Gastroesophageal sphincter (tissue), 4 donors: ENCODE measurements at regions not wholly inside any gene's neighbourhood (a gene's known extent, or its start where the extent isn't known, plus 50 kb on each side); places are given as distances from the start of the nearest gene placed in this dataset.

Source experiments
- ATAC-seq: fragments of 150-250 bp; one replicate; pipeline ENCODE4 v1.9.1; 2016; ENCODE audit warnings: mild to moderate bottlenecking, moderate library complexity
- H3K27ac ChIP-seq, 4 donors: fragments of 200-600 bp; sonication (generic) in 3 of 4; 1 replicate in 3 of 4; 2 replicates in 1 of 4; pipeline ENCODE4 v1.5.1; 2016 to 2019
- H3K27me3 ChIP-seq: fragments of 200-600 bp; sonication (generic); one replicate; pipeline ENCODE4 v1.5.1; 2019
- H3K36me3 ChIP-seq, 2 donors: fragments of 200-600 bp; sonication (generic); one replicate each; pipeline ENCODE4 v1.5.1; 2019; ENCODE audit warnings: control low read depth in 1 of 2
- H3K4me1 ChIP-seq, 3 donors: fragments of 200-600 bp; sonication (generic); 1 replicate in 2 of 3; 2 replicates in 1 of 3; pipeline ENCODE4 v1.5.1; 2016 to 2019; ENCODE audit warnings: control low read depth in 2 of 3
- H3K4me3 ChIP-seq, 2 donors: fragments of 200-600 bp; sonication (generic); one replicate each; pipeline ENCODE4 v1.5.1; 2019; ENCODE audit warnings: mild to moderate bottlenecking in 1 of 2, moderate library complexity in 1 of 2
- H3K9me3 ChIP-seq, 3 donors: fragments of 200-600 bp; sonication (generic); one replicate each; pipeline ENCODE4 v1.5.1; 2017 to 2019; ENCODE audit warnings: control low read depth in 2 of 3
- CTCF ChIP-seq, 4 experiments: fragments of 200-600 bp in 2 of 4; fragments of 450-650 bp in 2 of 4; sonication (generic) in 1 of 4; IDR thresholded peaks; one replicate each; pipeline ENCODE4 v1.5.1; 2017 to 2019; ENCODE audit warnings: antibody characterized with exemption in 4 of 4, mild to moderate bottlenecking in 2 of 4, moderate library complexity in 2 of 4
- EP300 ChIP-seq: sonication (generic); formaldehyde crosslinking; IDR thresholded peaks from one replicate; pipeline ENCODE4 v1.6.1; 2017; ENCODE audit warnings: antibody characterized with exemption, mild to moderate bottlenecking
- POLR2A ChIP-seq, 2 donors: fragments of 450-650 bp; IDR thresholded peaks; one replicate each; pipeline ENCODE4 v1.6.1; 2017; ENCODE audit warnings: antibody characterized with exemption in 2 of 2, mild to moderate bottlenecking in 2 of 2, moderate library complexity in 1 of 2
- POLR2AphosphoS5 ChIP-seq: sonication (generic); formaldehyde crosslinking; IDR thresholded peaks from one replicate; pipeline ENCODE4 v1.6.1; 2017; ENCODE audit warnings: antibody characterized with exemption
- WGBS, 2 donors: methylation state at CpG; one replicate each; pipeline ENCODE4 v1.1.5; 2018; ENCODE audit warnings: low coverage in 1 of 2; 5-methylcytosine and 5-hydroxymethylcytosine counted together

DNA sequence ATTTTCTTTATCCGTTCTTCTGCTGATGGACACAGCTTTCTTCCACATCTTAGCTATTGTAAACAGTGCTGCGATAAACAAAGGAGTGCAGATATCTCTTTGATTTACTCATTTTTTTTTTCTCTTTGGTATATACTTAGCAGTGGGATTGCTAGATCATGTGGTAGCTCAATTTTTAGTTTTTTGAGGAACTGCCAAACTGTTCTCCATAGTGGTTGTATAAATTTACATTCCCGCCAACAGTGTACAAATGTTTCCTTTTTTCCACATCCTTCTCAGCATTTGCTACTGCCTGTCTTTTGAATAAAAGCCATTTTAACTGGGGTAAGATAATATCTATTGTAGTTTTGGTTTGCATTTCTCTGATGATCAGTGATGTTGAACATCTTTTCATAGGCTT is 196.8 kb upstream of the ZNF717 start:
- Histone ChIP-seq H3K4me1 (no peaks in the 10 kb centered on the region), H3K4me3 (no peak overlapping the region), H3K27ac (no peak overlapping the region), H3K27me3 (no peaks in the 10 kb centered on the region), H3K9me3 (no peaks in the 10 kb centered on the region), H3K36me3 (no peaks in the 10 kb centered on the region)
- no peak for ATAC-seq
- TF ChIP-seq EP300 (no peak), POLR2AphosphoS5 (no peak), POLR2A (IDR thresholded peaks at IDR 0.05) (no peak), CTCF (IDR thresholded peaks at IDR 0.05) (no peak)
- 76 to 100% methylated on average over 3 of the region's 3 CpGs for WGBS, 2 donors

DNA sequence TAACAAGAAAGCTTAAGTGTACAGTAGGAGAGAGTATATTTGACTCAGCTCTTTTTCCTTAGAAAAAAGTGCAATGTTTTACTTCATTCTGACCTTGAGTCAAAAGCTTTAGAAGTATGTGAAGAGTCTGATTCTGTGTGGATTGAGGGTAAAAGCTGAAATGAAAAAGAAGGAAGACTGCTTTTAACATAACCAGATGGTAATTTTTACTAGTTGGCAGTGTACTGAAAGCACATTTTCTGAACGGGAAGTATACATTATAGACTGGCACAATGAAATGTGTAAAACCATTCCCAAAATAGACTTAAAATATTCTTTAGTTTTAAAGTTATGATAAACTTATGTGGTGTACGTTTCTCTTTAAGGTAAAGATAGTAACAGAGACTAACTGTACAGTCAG is 197.8 kb upstream of the ZNF717 start:
- no peak for ATAC-seq
- Histone ChIP-seq H3K27ac (no peak overlapping the region), H3K27me3 (no peaks in the 10 kb centered on the region), H3K9me3 (no peaks in the 10 kb centered on the region), H3K4me1 (no peaks in the 10 kb centered on the region), H3K4me3 (no peak overlapping the region), H3K36me3 (no peaks in the 10 kb centered on the region)
- TF ChIP-seq POLR2A (IDR thresholded peaks at IDR 0.05): no peak
- no peak for TF ChIP-seq CTCF (IDR thresholded peaks at IDR 0.05)
- TF ChIP-seq POLR2AphosphoS5: no peak
- TF ChIP-seq EP300: no peak
- 19 to 30% methylated on average over 2 of the region's 2 CpGs for WGBS, 2 donors

- no peak overlapping the region for H3K4me3 ChIP-seq
- H3K36me3 ChIP-seq: no peaks in the 10 kb centered on the region
- no peak overlapping the region for H3K27ac ChIP-seq
- H3K27me3 ChIP-seq: no peaks in the 10 kb centered on the region
- H3K9me3 ChIP-seq: no peaks in the 10 kb centered on the region
- no peaks in the 10 kb centered on the region for H3K4me1 ChIP-seq
- TF ChIP-seq EP300 (no peak), POLR2AphosphoS5 (no peak), CTCF (IDR thresholded peaks at IDR 0.05) (no peak), POLR2A (IDR thresholded peaks at IDR 0.05) (no peak)
- ATAC-seq: no peak
- 9 to 12% methylated on average over 3 of the region's 3 CpGs for WGBS, 2 donors
Observed at GRCh38 chr3:75983609-75984290, 198.4 kb upstream of the ZNF717 start.

GRCh38 chr3:75985432-75985831 is 200.1 kb upstream of the ZNF717 start:
- no peaks in the 10 kb centered on the region for H3K9me3 ChIP-seq
- H3K4me3 ChIP-seq: no peak overlapping the region
- no peak overlapping the region for H3K27ac ChIP-seq
- no peak for ATAC-seq
- no peaks in the 10 kb centered on the region for H3K4me1 ChIP-seq
- no peaks in the 10 kb centered on the region for H3K36me3 ChIP-seq
- WGBS, 2 donors: 0 to 28% methylated on average over 1 to 2 of the region's 2 CpGs
- TF ChIP-seq EP300 (no peak), POLR2A (IDR thresholded peaks at IDR 0.05) (no peak), POLR2AphosphoS5 (no peak), CTCF (IDR thresholded peaks at IDR 0.05) (no peak)
- H3K27me3 ChIP-seq: no peaks in the 10 kb centered on the region

GRCh38 chr3:76010252-76010651 is 224.9 kb upstream of the ZNF717 start:
- TF ChIP-seq EP300: no peak
- no peak for TF ChIP-seq POLR2A (IDR thresholded peaks at IDR 0.05)
- TF ChIP-seq POLR2AphosphoS5: no peak
- TF ChIP-seq CTCF (IDR thresholded peaks at IDR 0.05): no peak
- Histone ChIP-seq H3K9me3 (peaks cover 0 to 4% (median 0%) of the 10 kb centered on the region in 3 donors), H3K27me3 (peaks cover 6% of the 10 kb centered on the region), H3K36me3 (no peaks in the 10 kb centered on the region), H3K4me3 (no peak overlapping the region), H3K4me1 (no peaks in the 10 kb centered on the region), H3K27ac (no peak overlapping the region)
- no peak for ATAC-seq
- WGBS, 2 donors: 34 to 66% methylated on average over 3 of the region's 3 CpGs
